Left ventricle myocardium superior (tissue), 1 donor: ENCODE measurements at regions not wholly inside any gene's neighbourhood (a gene's known extent, or its start where the extent isn't known, plus 50 kb on each side); places are given as distances from the start of the nearest gene placed in this dataset.

Source experiments
- ATAC-seq: fragments of 200-7000 bp; cut with Tn5 transposase; one replicate; pipeline ENCODE4 v1.9.1; 2020; ENCODE audit warnings: mild to moderate bottlenecking, moderate library complexity
- DNase-seq: peaks from one replicate; pipeline ENCODE4 v3.0.0-alpha.2; 2020
- intact Hi-C: fragments of 100-400 bp; cut with micrococcal nuclease; formaldehyde crosslinking; loops from one replicate; pipeline ENCODE4 v1.11.0; 2022
- donor health status: DM: no; HTN: yes; CAD: no; lungs with severe emphysema.

DNA sequence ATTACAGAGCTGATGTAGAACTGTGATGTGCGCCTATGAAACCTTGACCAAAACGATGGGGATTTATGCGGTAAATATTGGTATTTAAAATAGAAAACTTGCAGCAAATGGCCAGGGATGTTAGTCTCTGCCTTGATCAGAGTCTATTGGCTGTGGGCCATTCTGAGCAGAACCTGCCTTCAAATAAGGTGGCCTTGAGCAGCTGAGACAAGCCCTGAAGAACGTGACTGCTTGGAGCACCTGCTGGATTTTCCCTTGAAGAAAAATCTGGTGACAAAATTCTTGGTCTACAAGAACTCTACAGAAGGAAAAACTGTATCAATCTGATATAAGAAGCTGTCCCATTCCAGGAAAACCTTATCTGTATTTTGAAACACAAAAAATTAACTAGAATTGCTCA lies 820.1 kb upstream of the EPHA6 start:
- intact Hi-C loops = no loop called here
- no peak for DNase-seq
- no peak for ATAC-seq

DNA sequence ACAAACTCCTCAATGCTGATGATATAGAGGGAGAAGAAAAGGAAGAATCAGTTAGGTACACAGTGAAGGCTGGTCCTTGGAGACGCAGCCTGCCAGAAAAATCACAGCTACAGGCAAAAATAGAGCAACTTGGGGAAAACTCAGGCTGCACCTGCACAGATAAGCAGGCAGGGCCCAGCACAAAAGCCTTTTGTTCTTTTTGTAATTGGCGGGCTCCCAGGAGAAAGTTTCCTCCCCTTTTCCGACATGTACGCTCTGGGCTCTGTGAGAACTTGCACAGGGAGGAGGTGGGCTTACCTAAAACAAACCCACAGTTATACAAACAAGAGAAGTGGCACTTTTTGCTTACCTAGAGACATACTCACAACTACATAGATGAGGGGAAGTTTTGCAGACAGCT lies 813.4 kb upstream of the EPHA6 start:
- ATAC-seq (no peak), DNase-seq (no peak)
- intact Hi-C loops = no loop called here

DNA sequence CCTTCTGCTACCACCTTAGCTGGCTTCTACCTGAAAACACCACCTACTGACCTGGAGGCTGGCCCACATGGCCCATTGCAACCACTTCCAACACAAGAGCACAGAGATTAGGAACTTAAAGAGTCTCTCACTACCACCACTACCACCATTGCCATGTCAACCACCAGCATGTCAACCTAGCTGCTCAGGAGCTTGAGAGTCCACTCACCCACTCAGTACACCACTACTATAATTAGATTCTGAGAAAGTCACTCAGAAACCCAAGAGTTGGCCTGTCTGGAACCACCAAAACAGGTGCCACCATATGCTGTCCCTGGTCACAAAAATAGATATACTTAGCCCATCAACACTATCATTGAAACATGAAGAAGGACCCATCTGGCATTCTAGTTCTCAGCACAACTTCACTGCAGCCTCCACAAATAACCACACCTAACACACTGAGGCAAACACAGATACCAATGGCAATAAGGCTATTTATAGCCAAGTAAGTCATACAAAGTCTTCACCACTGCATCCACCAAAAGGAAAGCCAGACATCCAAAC lies 806.7 kb upstream of the EPHA6 start:
- no peak for DNase-seq
- no peak for ATAC-seq
- intact Hi-C loops = no loop called here

DNA sequence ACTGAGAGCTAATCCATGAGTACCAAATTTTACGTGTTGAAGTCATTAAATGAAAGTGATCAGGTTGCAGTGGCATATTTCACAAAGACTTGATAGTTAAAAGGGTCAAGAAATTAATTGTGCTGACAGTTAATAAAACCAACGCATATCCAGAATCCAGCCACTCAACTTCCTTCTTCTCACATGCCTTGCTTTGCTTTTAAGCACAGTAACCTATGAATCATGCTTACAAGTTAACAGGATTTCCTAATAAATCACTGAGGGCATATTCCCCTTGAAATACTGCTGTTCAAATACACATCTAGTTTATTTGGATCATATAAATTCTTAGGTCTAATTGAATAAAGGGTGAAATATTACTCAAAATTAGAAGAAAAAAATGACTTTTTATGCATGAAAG lies 801.5 kb upstream of the EPHA6 start:
- DNase-seq (no peak), ATAC-seq (no peak)
- intact Hi-C loops = no loop called here

DNA sequence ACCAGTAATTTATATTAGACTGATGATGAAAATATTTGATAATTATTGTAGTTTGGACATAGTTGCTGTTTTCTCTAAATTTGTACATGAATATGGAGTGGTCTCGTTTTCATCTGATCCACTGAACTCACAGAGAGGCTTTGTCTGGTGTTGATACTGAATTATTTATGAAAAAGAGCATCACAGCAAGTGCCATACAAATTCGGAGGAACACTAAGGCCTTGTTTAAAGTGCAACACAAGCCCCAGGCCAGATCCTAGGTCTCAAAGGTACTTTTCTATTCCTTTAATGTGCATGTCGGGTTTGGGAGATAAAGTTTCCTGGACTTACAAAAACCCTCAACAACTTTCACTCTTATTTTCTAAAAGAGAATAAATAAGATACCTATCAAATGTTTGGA lies 796.8 kb upstream of the EPHA6 start:
- no peak for ATAC-seq
- no peak for DNase-seq
- intact Hi-C loops = no loop called here

DNA sequence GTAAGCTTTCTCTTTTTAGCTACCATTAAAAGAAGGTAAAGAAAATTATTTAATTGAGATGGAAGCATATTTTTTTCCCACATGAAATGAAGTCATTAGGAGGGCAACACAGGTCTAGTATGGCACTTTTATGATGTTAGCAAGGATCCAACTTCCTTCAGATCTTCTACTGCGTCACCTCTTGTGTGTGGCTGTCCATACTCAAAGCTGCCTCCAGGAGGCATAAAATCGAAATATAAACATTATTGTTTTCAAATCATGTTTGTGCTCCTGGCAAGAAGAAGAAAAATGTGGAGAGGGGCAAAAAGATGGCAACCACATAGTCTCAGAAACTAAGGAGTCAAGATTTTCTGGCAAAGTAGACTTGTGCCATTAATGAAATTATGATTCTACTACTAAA lies 791.7 kb upstream of the EPHA6 start:
- no peak for DNase-seq
- no peak for ATAC-seq
- intact Hi-C loops = no loop called here

DNA sequence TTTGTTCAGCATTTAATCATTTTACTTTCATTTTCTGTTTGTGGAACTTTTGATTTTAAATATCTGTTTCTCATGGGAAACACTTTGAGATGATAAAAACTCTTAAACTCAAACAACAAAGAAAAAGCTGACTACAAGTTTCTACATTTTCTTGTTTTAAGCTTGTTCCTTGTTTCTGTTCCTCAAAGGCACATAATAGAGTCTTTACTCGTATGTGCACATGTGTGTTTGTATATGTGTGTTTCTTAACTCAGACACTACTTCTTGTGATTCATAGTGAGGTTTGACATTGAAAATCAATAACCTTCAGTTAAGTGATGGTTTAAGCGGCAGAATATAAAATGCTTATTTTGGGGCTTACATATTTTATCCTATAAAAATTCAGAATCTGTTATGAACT lies 786.7 kb upstream of the EPHA6 start:
- DNase-seq (no peak), ATAC-seq (no peak)
- intact Hi-C loops = no loop called here

DNA sequence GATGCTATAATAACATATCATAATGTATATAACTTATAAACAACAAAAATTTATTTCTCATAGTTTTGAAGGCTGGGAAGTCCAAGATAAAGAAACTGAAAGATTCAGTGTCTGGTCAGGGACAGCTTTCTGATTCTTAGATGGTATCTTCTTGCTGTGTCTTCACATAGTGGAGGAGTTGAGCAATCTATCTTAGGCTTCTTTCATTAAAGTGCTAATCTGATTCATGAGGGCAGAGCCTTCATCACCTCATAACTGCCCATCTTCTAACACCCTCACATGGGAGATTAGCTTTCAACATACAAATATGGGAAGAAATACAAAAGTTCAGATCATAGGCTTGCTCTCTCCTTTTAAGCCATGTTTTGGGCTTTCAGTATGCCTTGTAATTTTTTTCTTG lies 774.8 kb upstream of the EPHA6 start:
- intact Hi-C loops = no loop called here
- DNase-seq = no peak
- ATAC-seq = no peak

DNA sequence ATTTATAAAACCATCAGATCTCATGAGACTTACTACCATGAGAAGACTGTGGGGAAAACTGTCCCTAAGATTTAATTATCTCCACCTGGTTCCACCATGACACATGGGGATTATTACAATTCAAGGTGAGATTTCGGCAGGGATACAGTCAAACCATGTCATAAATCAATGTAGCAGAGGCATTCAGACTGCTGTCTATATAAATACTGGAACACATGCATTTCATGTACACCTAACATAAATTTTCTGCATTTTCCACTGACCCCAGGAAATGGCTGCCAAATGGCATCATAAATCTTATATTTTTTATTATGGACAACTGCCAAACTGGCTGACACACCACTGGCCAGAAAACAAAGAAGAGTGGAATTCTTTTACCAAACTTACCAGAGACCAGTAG lies 755.1 kb upstream of the EPHA6 start:
- intact Hi-C loops = no loop called here
- no peak for ATAC-seq

DNA sequence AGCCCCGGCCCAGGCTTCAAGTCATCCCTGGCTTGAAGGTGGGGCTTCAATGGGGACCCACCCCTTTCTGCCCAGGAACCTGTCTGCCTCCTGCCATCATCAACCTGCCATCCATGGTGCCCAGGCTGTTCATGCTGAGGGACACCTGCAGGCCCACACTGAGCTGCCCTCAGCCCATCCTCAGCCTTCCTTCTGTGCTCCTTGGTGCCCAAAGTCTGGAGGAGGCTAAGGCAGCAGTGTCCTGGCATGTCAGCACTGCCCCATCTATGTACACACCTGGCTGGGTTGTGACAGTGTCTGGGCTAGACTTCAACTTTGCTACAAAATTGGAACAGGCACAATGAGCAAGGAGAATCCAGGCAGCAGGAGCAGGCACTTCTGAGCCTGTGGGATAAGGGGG lies 745.3 kb upstream of the EPHA6 start:
- intact Hi-C loops = no loop called here

More for the DNA sequence above, 755.1 kb upstream of the EPHA6 start:
- no peak for DNase-seq

DNA sequence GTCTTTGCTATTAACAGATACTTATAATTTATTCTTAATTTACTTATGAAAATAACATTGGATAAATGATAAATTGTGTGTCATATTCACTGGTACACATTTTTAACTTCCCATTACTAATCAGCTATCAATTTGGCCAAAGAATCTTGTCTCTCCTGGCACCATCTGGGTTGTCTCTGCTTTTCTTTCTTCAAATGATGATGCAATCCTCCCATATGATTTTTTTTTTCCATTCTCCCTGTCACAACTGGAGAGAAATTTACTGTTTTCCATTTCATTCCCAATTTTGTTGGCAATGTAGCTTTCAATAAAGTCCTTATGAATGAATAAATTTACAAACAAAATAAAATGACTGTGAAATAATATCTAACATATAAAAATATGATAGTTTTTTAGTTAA lies 743.7 kb upstream of the EPHA6 start:
- ATAC-seq (no peak), DNase-seq (no peak)
- intact Hi-C loops = no loop called here

More for the DNA sequence above, 745.3 kb upstream of the EPHA6 start:
- DNase-seq (no peak), ATAC-seq (no peak)

DNA sequence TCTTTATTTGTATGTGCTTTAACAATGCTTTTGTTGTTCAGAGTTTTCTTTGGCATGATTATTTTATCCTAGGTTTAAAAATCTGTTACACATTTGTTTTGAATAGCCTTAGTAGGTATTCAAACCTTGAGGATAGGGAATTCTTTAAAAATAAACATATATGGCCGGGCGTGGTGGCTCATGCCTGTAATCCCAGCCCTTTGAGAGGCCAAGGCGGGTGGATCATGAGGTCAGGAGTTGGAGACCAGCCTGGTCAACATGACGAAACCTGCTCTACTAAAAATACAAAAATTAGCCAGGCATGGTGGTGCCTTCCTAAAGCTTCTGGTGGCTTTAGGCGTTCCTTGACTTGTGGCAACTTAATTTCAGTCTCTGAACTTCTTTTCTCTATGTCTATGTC lies 743.3 kb upstream of the EPHA6 start:
- ATAC-seq = peak; percentile 24

DNA sequence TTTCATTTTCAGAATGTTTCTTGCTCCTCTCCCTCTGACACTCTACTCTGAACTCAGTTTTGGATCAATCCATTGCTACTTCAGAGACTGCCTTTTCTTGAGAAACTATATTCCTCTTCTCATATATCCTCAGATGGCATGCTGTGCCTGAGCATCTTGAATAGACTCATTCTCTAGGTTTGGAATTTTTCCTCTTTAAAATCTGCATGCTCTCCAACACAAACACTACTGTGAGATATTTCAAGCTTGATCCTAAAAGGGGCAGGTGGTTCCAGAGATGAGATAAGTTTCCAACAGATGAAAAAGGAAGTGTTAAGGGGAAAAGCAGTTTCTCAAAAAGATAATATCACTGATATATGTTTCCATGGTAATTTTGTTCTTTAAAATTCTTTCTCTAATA lies 742.2 kb upstream of the EPHA6 start:
- DNase-seq (no peak), ATAC-seq (no peak)
- intact Hi-C loops = no loop called here

More for the DNA sequence above, 743.3 kb upstream of the EPHA6 start:
- intact Hi-C loops = no loop called here
- peak; percentile 35 for DNase-seq

DNA sequence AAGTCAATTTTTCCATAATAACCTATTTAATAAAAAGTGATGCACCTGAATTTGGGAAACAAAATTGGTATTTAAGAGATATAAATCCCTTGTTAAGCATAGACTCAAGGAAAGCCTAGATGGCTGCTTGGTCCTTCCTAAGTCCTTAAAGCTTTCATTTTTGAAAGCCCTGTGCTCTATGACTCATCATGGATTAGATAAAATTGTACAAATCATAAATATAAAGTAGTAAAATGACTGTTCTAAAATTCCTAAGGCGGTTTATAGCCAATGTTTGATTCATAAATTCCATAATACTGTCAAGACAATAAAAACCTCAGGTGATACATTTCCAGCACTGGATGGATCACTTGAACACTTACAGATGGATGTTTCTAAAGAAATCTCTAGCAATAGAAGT lies 730.8 kb upstream of the EPHA6 start:
- ATAC-seq (no peak), DNase-seq (no peak)
- intact Hi-C loops = no loop called here

DNA sequence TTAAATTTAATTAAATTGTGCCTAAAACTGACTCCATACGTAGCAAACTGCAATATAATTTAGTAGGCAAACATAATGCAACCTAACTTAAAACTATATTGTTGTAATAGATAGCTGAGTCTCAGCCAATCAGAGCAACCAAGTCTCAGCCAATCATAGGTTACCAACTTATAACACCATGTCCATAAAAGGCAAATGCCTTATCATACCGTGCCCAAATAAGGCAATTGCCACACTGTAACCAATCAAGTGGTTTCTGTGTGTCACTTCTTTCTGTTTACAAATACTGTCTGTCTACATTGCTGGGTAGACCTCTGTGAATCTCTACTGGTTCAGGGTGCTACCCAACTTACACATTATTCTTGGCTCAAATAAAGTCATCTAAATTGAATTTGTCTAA lies 728.4 kb upstream of the EPHA6 start:
- ATAC-seq (no peak), DNase-seq (no peak)
- intact Hi-C loops = no loop called here

DNA sequence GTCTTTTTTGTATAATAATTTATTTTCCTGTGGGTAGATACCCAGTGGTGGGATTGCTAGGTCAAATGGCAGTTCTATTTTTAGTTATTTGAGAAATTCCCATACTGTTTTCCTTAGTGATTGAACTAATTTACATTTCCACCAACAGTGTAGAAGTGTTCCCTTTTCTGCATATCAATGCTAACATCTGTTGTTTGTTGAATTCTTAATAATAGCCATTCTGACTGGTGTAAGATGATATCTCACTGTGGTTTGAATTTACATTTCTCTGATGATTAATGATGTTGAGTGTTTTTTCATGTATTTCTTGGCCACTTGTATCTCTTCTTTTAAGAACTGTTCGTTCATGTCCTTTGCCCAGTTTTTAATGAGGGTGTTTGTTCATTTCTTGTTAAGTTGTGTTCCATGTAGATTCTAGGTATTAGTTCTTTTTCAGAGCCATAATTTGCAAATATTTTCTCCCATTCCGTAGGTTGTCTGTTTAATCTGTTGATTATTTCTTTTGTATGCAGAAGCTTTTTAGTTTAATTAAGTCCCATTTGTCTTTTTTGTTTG lies 713.3 kb upstream of the EPHA6 start:
- no peak for ATAC-seq
- DNase-seq = no peak
- intact Hi-C loops = no loop called here

DNA sequence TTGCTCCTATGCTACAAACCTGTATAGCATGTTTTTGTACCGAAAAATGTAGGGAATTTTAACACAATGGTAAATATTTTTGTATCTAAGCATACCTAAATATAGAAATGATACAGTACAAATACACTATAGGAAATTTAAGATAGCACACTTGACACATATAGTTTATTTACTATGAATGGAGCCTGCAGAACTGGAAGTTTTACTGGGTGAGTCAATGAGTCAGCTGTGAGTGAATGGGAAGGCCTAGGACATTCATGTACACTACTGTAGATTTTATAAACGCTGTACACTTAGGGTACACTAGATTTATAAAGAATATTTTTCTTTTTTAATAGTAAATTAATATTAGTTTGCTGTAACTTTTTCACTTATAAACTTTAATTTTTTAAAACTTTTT lies 707.7 kb upstream of the EPHA6 start:
- DNase-seq (no peak), ATAC-seq (no peak)
- intact Hi-C loops = no loop called here
